ENCODE measurements at regions not wholly inside any gene's neighbourhood (a gene's known extent, or its start where the extent isn't known, plus 50 kb on each side); places are given as distances from the start of the nearest gene placed in this dataset.

DNA sequence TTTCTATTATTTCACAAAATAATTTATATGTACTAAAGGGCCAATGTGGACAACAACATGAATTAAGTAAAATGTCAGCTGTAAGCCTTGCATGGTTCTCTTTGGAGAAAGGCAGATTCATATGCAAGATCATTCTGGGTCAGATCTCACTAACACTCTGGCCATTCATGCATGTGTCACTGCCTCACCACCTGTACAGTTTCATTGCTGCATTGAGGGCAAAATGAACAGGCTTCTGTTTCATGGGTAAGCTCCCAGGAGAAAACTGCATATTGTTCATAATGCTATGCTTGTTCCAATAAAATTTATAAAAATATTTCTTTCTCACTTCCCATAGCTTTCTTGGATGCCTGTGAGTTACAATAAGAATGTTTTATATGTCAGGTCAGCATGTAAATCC, 275.2 kb downstream of the ZNF248 start:
- no peak overlapping the region for H3K4me3 ChIP-seq (ENCODE audit: control insufficient read depth in 2 of 3, extremely low read depth in 1 of 3, insufficient read depth in 2 of 3, low read depth in 1 of 3, low read length in 3 of 3)
- dilution Hi-C loops (cut with MboI; ENCODE audit: extremely low pct_ligation_motif_present, low sequenced_read_pairs): no loop called here
- no peak for TF ChIP-seq EZH2 (IDR thresholded peaks at IDR 0.05; ENCODE audit: low read length)
- TF ChIP-seq, protein P1, sequence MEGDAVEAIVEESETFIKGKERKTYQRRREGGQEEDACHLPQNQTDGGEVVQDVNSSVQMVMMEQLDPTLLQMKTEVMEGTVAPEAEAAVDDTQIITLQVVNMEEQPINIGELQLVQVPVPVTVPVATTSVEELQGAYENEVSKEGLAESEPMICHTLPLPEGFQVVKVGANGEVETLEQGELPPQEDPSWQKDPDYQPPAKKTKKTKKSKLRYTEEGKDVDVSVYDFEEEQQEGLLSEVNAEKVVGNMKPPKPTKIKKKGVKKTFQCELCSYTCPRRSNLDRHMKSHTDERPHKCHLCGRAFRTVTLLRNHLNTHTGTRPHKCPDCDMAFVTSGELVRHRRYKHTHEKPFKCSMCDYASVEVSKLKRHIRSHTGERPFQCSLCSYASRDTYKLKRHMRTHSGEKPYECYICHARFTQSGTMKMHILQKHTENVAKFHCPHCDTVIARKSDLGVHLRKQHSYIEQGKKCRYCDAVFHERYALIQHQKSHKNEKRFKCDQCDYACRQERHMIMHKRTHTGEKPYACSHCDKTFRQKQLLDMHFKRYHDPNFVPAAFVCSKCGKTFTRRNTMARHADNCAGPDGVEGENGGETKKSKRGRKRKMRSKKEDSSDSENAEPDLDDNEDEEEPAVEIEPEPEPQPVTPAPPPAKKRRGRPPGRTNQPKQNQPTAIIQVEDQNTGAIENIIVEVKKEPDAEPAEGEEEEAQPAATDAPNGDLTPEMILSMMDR (optimal IDR thresholded peaks at IDR 0.05 in 1 of 3, IDR thresholded peaks at IDR 0.05 in 1 of 3, conservative IDR thresholded peaks at IDR 0.05 in 1 of 3; ENCODE audit: extremely low read depth in 1 of 3, insufficient read depth in 2 of 3, low read length in 3 of 3): no peak
- H3K79me2 ChIP-seq (ENCODE audit: control insufficient read depth, insufficient read depth, low read length): no peaks in the 10 kb centered on the region
- FAIRE-seq (no peak), DNase-seq (ENCODE audit: low read depth, low spot score) (no peak)
- H3K9me3 ChIP-seq (ENCODE audit: control insufficient read depth, low read depth, low read length): peaks cover 2% of the 10 kb centered on the region
- no peaks in the 10 kb centered on the region for H3K36me3 ChIP-seq (ENCODE audit: control insufficient read depth in 2 of 2, extremely low read depth in 1 of 2, insufficient read depth in 2 of 2, low read length in 2 of 2)
- H3K27ac ChIP-seq (ENCODE audit: control insufficient read depth, insufficient read depth, low read length): no peak overlapping the region
- no peak overlapping the region for H3K4me2 ChIP-seq (ENCODE audit: control insufficient read depth, extremely low read depth, insufficient read depth, low read depth, low read length)
- H2AFZ ChIP-seq (ENCODE audit: control insufficient read depth, low read length): no peak overlapping the region
- no peaks in the 10 kb centered on the region for H3K27me3 ChIP-seq (ENCODE audit: control insufficient read depth, extremely low read depth, insufficient read depth, low read length)
- H3K4me1 ChIP-seq (ENCODE audit: control insufficient read depth, extremely low read depth, insufficient read depth, low read length): no peaks in the 10 kb centered on the region
- H4K20me1 ChIP-seq (ENCODE audit: control insufficient read depth, extremely low read depth, insufficient read depth, low read length): no peaks in the 10 kb centered on the region
- no peak overlapping the region for H3K9ac ChIP-seq (ENCODE audit: control insufficient read depth, extremely low read depth, insufficient read depth, low read length)
- no peaks in the 10 kb centered on the region for H3K9me1 ChIP-seq (ENCODE audit: control insufficient read depth, extremely low read depth, insufficient read depth, low read length)

DNA sequence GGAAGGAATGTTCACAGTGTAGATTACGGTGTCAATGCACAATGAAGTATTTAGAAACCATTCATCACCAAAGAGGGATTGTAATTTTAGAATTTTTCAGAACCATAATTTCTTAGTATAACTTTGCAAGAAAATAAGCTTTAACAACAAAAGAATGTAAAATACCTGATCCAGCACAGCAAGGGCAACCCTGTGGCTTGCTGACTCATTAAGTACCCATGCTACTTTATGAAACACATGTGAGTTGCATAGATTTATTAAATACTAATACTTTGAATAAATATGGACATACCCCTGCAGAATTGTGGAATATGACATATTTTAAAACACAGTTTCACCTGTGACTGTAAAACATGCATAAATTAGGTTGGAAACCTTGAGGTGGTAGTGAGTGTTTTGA, 281.3 kb downstream of the ZNF248 start:
- TF ChIP-seq, protein P1 (optimal IDR thresholded peaks at IDR 0.05 in 1 of 3, IDR thresholded peaks at IDR 0.05 in 1 of 3, conservative IDR thresholded peaks at IDR 0.05 in 1 of 3; ENCODE audit: extremely low read depth in 1 of 3, insufficient read depth in 2 of 3, low read length in 3 of 3): no peak
- TF ChIP-seq EZH2 (IDR thresholded peaks at IDR 0.05; ENCODE audit: low read length): no peak
- DNase-seq (ENCODE audit: low read depth, low spot score): no peak
- Histone ChIP-seq H3K27ac (ENCODE audit: control insufficient read depth, insufficient read depth, low read length) (no peak overlapping the region), H2AFZ (ENCODE audit: control insufficient read depth, low read length) (no peak overlapping the region), H3K9me3 (ENCODE audit: control insufficient read depth, low read depth, low read length) (peaks cover 2% of the 10 kb centered on the region), H3K4me1 (ENCODE audit: control insufficient read depth, extremely low read depth, insufficient read depth, low read length) (no peaks in the 10 kb centered on the region), H3K9ac (ENCODE audit: control insufficient read depth, extremely low read depth, insufficient read depth, low read length) (no peak overlapping the region), H3K9me1 (ENCODE audit: control insufficient read depth, extremely low read depth, insufficient read depth, low read length) (no peaks in the 10 kb centered on the region), H3K4me2 (ENCODE audit: control insufficient read depth, extremely low read depth, insufficient read depth, low read depth, low read length) (no peak overlapping the region), H3K36me3 (ENCODE audit: control insufficient read depth in 2 of 2, extremely low read depth in 1 of 2, insufficient read depth in 2 of 2, low read length in 2 of 2) (no peaks in the 10 kb centered on the region), H3K79me2 (ENCODE audit: control insufficient read depth, insufficient read depth, low read length) (no peaks in the 10 kb centered on the region), H4K20me1 (ENCODE audit: control insufficient read depth, extremely low read depth, insufficient read depth, low read length) (no peaks in the 10 kb centered on the region), H3K27me3 (ENCODE audit: control insufficient read depth, extremely low read depth, insufficient read depth, low read length) (no peaks in the 10 kb centered on the region), H3K4me3 (ENCODE audit: control insufficient read depth in 2 of 3, extremely low read depth in 1 of 3, insufficient read depth in 2 of 3, low read depth in 1 of 3, low read length in 3 of 3) (no peak overlapping the region)
- dilution Hi-C loops (cut with MboI; ENCODE audit: extremely low pct_ligation_motif_present, low sequenced_read_pairs): no loop called here
- no peak for FAIRE-seq
